CD4-positive, alpha-beta T cell treated with Interleukin-6 at 100 ng/mL for 8 hours (primary cell): ENCODE measurements at regions not wholly inside any gene's neighbourhood (a gene's known extent, or its start where the extent isn't known, plus 50 kb on each side); places are given as distances from the start of the nearest gene placed in this dataset.
"Not testable (repeated sequence)": the region's sequence is repeated elsewhere in the genome, so short reads cannot be mapped to it uniquely, and the experiment has no call there.

Experiments used
- DNase-seq: peaks from one replicate; pipeline ENCODE4 v3.0.0-alpha.2; 2020; ENCODE audit warnings: mixed read lengths, low spot score

- no peak for DNase-seq
These were observed 161.3 kb upstream of the RREB1 start for GRCh38 chr6:6946206-6947155.

GRCh38 chr6:6950373-6951145, 157.2 kb upstream of the RREB1 start:
- DNase-seq = no peak

- no peak for DNase-seq
These were observed 156.4 kb upstream of the RREB1 start for GRCh38 chr6:6951355-6951754.

- DNase-seq = no peak
These were observed 155.3 kb upstream of the RREB1 start for GRCh38 chr6:6952484-6952883.

- DNase-seq = not testable (repeated sequence)
These were observed 154.8 kb upstream of the RREB1 start for GRCh38 chr6:6952927-6953326.

GRCh38 chr6:6960571-6961251, 147.1 kb upstream of the RREB1 start:
- DNase-seq = no peak

GRCh38 chr6:6962086-6962485, 145.7 kb upstream of the RREB1 start:
- DNase-seq = no peak

GRCh38 chr6:6962699-6963098, 145.1 kb upstream of the RREB1 start:
- DNase-seq = no peak

- DNase-seq = not testable (repeated sequence)
These were observed 144.4 kb upstream of the RREB1 start for GRCh38 chr6:6963390-6963789.

GRCh38 chr6:6964675-6965074, 143.1 kb upstream of the RREB1 start:
- no peak for DNase-seq

- no peak for DNase-seq
These were observed 141.6 kb upstream of the RREB1 start for GRCh38 chr6:6966127-6966526.

GRCh38 chr6:6966569-6966968, 141.2 kb upstream of the RREB1 start:
- DNase-seq = no peak

- DNase-seq = no peak
These were observed 139.4 kb upstream of the RREB1 start for GRCh38 chr6:6968357-6968730.

GRCh38 chr6:6968731-6969552, 138.8 kb upstream of the RREB1 start:
- DNase-seq = no peak

GRCh38 chr6:6969761-6970223, 138.0 kb upstream of the RREB1 start:
- DNase-seq = no peak

- no peak for DNase-seq
These were observed 136.9 kb upstream of the RREB1 start for GRCh38 chr6:6970851-6971250.

GRCh38 chr6:6971369-6971768, 136.4 kb upstream of the RREB1 start:
- no peak for DNase-seq

GRCh38 chr6:6972456-6972855, 135.3 kb upstream of the RREB1 start:
- DNase-seq = no peak

GRCh38 chr6:6973721-6974120, 134.0 kb upstream of the RREB1 start:
- DNase-seq = no peak

- DNase-seq = no peak
These were observed 132.2 kb upstream of the RREB1 start for GRCh38 chr6:6975459-6976111.

- DNase-seq = no peak
These were observed 131.6 kb upstream of the RREB1 start for GRCh38 chr6:6976193-6976592.
